PC-3 (cell line): ENCODE measurements at regions not wholly inside any gene's neighbourhood (a gene's known extent, or its start where the extent isn't known, plus 50 kb on each side); places are given as distances from the start of the nearest gene placed in this dataset.

ENCODE experiments used
- ATAC-seq: fragments of 200-7000 bp; cut with Tn5 transposase; 2 replicates; pipeline ENCODE4 v1.9.1; 2020; ENCODE audit warnings: mild to moderate bottlenecking, moderate library complexity
- BruUV-seq: library from RNA; stranded (reverse); fragments of 400-500 nt; replicated peaks from 2 replicates; lab custom pipeline; 2021; lab: Mats Ljungman, UMichigan
- CTCF ChIA-PET: fragments of 300-600 bp; sonication (Branson Sonifier 250); formaldehyde crosslinking; loops from one replicate; lab custom pipeline; 2022; ENCODE audit warnings: antibody characterized with exemption; lab: Charles Lee
- POLR2A ChIA-PET: fragments of 300-600 bp; sonication (Branson Sonifier 250); formaldehyde crosslinking; loops from one replicate; lab custom pipeline; 2022; ENCODE audit warnings: antibody characterized with exemption; ENCODE audit not compliant: unreplicated experiment; lab: Charles Lee
- DNase-seq: peaks from one replicate; pipeline ENCODE4 v3.0.0-alpha.2; 2015
- H2AFZ ChIP-seq: fragments of 300-600 bp; sonication (generic); 2 replicates; pipeline ENCODE4 v1.6.0; 2016; ENCODE audit warnings: antibody characterized with exemption, low read length
- H3F3A ChIP-seq: fragments of 300-600 bp; sonication (generic); one replicate; pipeline ENCODE4 v1.6.0; 2017; ENCODE audit warnings: antibody characterized with exemption, low read length, control low read depth, mild to moderate bottlenecking; ENCODE audit not compliant: unreplicated experiment
- H3K27ac ChIP-seq: fragments of 300-600 bp; sonication (generic); 2 replicates; pipeline ENCODE4 v1.5.1; 2016; ENCODE audit warnings: mild to moderate bottlenecking, low read length
- H3K27me3 ChIP-seq: fragments of 300-600 bp; sonication (generic); 2 replicates; pipeline ENCODE4 v1.6.1; 2016; ENCODE audit warnings: low read length, mixed read lengths
- H3K36me3 ChIP-seq: fragments of 300-600 bp; sonication (generic); 2 replicates; pipeline ENCODE4 v1.6.1; 2016; ENCODE audit warnings: low read depth, mixed run types, low read length, mixed read lengths
- H3K4me1 ChIP-seq: fragments of 300-600 bp; sonication (generic); 2 replicates; pipeline ENCODE4 v1.5.1; 2016; ENCODE audit warnings: low read length; ENCODE audit not compliant: insufficient read depth
- H3K4me2 ChIP-seq: fragments of 300-600 bp; sonication (generic); 2 replicates; pipeline ENCODE4 v1.6.0; 2016; ENCODE audit warnings: low read length
- H3K4me3 ChIP-seq: fragments of 300-600 bp; sonication (generic); 2 replicates; pipeline ENCODE4 v1.5.1; 2016; ENCODE audit warnings: mild to moderate bottlenecking, low read length, mixed read lengths
- H3K79me2 ChIP-seq: fragments of 300-600 bp; sonication (generic); 2 replicates; pipeline ENCODE4 v1.6.1; 2017; ENCODE audit warnings: low read length, mixed read lengths
- H3K9ac ChIP-seq: fragments of 300-600 bp; sonication (generic); 2 replicates; pipeline ENCODE4 v1.6.0; 2016; ENCODE audit warnings: mild to moderate bottlenecking, low read length
- H3K9me2 ChIP-seq: fragments of 300-600 bp; sonication (generic); replicated peaks from 2 replicates; pipeline ENCODE4 v1.6.1; 2016; ENCODE audit warnings: mixed run types, low read length, mixed read lengths
- H3K9me3 ChIP-seq: fragments of 300-600 bp; sonication (generic); 2 replicates; pipeline ENCODE4 v1.6.1; 2016; ENCODE audit warnings: low read length, mixed read lengths
- H4K20me1 ChIP-seq: fragments of 300-600 bp; sonication (generic); 2 replicates; pipeline ENCODE4 v1.6.1; 2016; ENCODE audit warnings: low read length, mixed read lengths
- EZH2 ChIP-seq: fragments of 300-600 bp; sonication (generic); IDR thresholded peaks from one replicate; pipeline ENCODE4 v1.6.1; 2017; ENCODE audit warnings: antibody characterized with exemption, mild to moderate bottlenecking, low read length; ENCODE audit not compliant: unreplicated experiment
- EZH2phosphoT487 ChIP-seq: fragments of 300-600 bp; sonication (generic); IDR thresholded peaks from 2 replicates; pipeline ENCODE4 v1.6.1; 2018; ENCODE audit warnings: mild to moderate bottlenecking, antibody characterized with exemption, low read length, borderline replicate concordance
- intact Hi-C: fragments of 100-400 bp; cut with micrococcal nuclease; formaldehyde crosslinking; loops from 2 replicates; pipeline ENCODE4 v1.9.0; 2023
- TF ChIP-seq, protein P1 (sequence below): fragments of 300-600 bp; sonication (generic); conservative IDR thresholded peaks from 2 replicates; pipeline ENCODE4 v1.5.1; 2017; ENCODE audit warnings: antibody characterized with exemption, low read depth, mild to moderate bottlenecking, low read length

DNA sequence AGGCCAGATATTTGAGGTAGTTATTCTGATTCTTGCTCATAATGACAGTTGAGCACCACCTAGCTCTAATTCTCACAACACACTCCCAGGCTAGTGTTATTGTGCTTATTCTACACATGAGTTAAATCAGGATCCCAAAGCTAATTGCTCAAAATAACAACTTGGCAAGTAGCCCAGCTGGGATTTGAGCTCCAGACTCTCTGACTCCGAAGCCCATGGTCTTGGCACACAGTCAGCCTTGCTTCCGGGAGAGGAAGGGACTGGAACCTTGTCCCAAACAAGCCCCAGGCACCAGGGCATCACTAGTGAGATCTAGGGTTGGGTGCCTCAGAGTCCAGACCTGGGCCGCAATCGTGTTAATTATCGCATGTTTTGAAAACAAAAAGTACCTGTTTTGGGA lies 101.4 kb downstream of the GPAM start:
- no peaks in the 10 kb centered on the region for H3K9me3 ChIP-seq
- H3K4me3 ChIP-seq: no peak overlapping the region
- TF ChIP-seq EZH2phosphoT487 (no peak), EZH2 (no peak)
- TF ChIP-seq, protein P1, sequence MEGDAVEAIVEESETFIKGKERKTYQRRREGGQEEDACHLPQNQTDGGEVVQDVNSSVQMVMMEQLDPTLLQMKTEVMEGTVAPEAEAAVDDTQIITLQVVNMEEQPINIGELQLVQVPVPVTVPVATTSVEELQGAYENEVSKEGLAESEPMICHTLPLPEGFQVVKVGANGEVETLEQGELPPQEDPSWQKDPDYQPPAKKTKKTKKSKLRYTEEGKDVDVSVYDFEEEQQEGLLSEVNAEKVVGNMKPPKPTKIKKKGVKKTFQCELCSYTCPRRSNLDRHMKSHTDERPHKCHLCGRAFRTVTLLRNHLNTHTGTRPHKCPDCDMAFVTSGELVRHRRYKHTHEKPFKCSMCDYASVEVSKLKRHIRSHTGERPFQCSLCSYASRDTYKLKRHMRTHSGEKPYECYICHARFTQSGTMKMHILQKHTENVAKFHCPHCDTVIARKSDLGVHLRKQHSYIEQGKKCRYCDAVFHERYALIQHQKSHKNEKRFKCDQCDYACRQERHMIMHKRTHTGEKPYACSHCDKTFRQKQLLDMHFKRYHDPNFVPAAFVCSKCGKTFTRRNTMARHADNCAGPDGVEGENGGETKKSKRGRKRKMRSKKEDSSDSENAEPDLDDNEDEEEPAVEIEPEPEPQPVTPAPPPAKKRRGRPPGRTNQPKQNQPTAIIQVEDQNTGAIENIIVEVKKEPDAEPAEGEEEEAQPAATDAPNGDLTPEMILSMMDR: no peak
- no peaks in the 10 kb centered on the region for H4K20me1 ChIP-seq
- H3K79me2 ChIP-seq: no peaks in the 10 kb centered on the region
- no peaks in the 10 kb centered on the region for H3K4me1 ChIP-seq
- no peak overlapping the region for H3K9ac ChIP-seq
- ATAC-seq (no peak), DNase-seq (no peak)
- H3F3A ChIP-seq: no peaks in the 10 kb centered on the region
- no TSS peak for BruUV-seq
- POLR2A ChIA-PET: no interaction called here
- CTCF ChIA-PET: no interaction called here
- intact Hi-C loops: no loop called here
- H3K9me2 ChIP-seq: no peaks in the 10 kb centered on the region
- no peak overlapping the region for H3K27ac ChIP-seq
- no peak overlapping the region for H3K4me2 ChIP-seq
- H2AFZ ChIP-seq: no peak overlapping the region
- H3K36me3 ChIP-seq: no peaks in the 10 kb centered on the region
- H3K27me3 ChIP-seq: peaks cover 30% of the 10 kb centered on the region

DNA sequence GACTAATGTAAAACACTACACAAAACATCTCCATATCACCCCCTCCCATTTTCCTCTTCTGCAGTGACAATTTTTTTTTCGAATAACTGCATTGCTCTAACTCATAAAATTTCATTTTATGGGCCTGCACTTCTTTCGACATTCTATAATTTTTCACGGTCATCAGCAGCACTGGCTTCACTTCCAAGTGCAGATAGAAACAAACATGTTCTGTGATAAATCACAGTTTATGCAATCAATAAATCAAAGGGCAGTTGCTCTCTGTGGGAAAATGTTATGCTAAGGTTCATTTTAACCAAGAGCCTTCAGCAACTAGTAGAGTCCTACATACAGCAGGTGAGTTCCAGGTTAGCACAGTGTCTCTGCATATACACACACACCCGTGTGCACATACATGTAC lies 100.1 kb downstream of the GPAM start:
- ATAC-seq: no peak
- no peak for TF ChIP-seq EZH2phosphoT487
- TF ChIP-seq, protein P1: no peak
- no peak for TF ChIP-seq EZH2
- Histone ChIP-seq H3K36me3 (no peaks in the 10 kb centered on the region), H4K20me1 (no peaks in the 10 kb centered on the region), H3K79me2 (no peaks in the 10 kb centered on the region), H3K27me3 (peaks cover 42% of the 10 kb centered on the region), H3K4me1 (no peaks in the 10 kb centered on the region), H3K9ac (no peak overlapping the region), H3K9me3 (no peaks in the 10 kb centered on the region), H3K4me3 (no peak overlapping the region), H3K4me2 (no peak overlapping the region), H2AFZ (no peak overlapping the region), H3K9me2 (no peaks in the 10 kb centered on the region), H3K27ac (no peak overlapping the region), H3F3A (no peaks in the 10 kb centered on the region)
- no peak for DNase-seq
- CTCF ChIA-PET: no interaction called here
- intact Hi-C loops: no loop called here
- BruUV-seq: no TSS peak
- POLR2A ChIA-PET: no interaction called here

DNA sequence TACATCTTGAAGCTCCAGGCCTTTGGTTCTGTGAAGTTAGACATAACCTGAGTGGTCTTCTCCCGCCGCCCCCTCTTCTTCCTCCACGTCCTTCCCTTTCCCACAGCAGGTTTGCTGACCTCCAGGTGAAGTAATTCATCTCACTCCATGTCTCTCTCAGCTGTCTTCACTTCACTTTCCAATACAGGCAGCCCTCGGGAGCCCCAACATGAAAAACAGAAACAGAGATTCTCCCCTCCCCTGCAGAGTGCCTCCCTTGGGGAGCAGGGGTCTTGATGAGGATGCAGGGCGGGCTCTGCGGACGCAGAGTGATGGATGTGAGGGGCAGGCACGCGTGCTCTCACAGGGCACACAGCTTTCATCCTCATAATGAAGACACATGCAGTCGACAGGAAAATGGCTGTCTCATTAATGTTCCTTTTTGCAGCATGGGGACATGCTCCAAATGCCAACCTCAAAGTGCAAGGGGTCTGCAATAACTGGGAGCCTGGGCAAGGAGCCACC lies 95.6 kb downstream of the GPAM start:
- no TSS peak for BruUV-seq
- H3K4me2 ChIP-seq: no peak overlapping the region
- TF ChIP-seq EZH2phosphoT487 (no peak), EZH2 (no peak)
- TF ChIP-seq, protein P1: no peak
- H3K9me2 ChIP-seq: no peaks in the 10 kb centered on the region
- H3K27ac ChIP-seq: no peak overlapping the region
- no peaks in the 10 kb centered on the region for H3F3A ChIP-seq
- no peaks in the 10 kb centered on the region for H3K79me2 ChIP-seq
- intact Hi-C loops: no loop called here
- ChIA-PET CTCF (no interaction called here), POLR2A (no interaction called here)
- H4K20me1 ChIP-seq: no peaks in the 10 kb centered on the region
- no peaks in the 10 kb centered on the region for H3K9me3 ChIP-seq
- no peak for ATAC-seq
- no peak overlapping the region for H2AFZ ChIP-seq
- DNase-seq: no peak
- peaks cover 38% of the 10 kb centered on the region for H3K27me3 ChIP-seq
- no peak overlapping the region for H3K4me3 ChIP-seq
- no peaks in the 10 kb centered on the region for H3K4me1 ChIP-seq
- no peak overlapping the region for H3K9ac ChIP-seq
- H3K36me3 ChIP-seq: no peaks in the 10 kb centered on the region
